NOMO-1 treated with DMSO at 0.1 percent for 48 hours (cell line): ENCODE measurements at regions not wholly inside any gene's neighbourhood (a gene's known extent, or its start where the extent isn't known, plus 50 kb on each side); places are given as distances from the start of the nearest gene placed in this dataset.
"Not testable (repeated sequence)": the region's sequence is repeated elsewhere in the genome, so short reads cannot be mapped to it uniquely, and the experiment has no call there.

Experiments used
- DNase-seq: peaks from one replicate; lab custom pipeline; 2025; ENCODE audit not compliant: unreplicated experiment; lab: John Stamatoyannopoulos, UW

DNA sequence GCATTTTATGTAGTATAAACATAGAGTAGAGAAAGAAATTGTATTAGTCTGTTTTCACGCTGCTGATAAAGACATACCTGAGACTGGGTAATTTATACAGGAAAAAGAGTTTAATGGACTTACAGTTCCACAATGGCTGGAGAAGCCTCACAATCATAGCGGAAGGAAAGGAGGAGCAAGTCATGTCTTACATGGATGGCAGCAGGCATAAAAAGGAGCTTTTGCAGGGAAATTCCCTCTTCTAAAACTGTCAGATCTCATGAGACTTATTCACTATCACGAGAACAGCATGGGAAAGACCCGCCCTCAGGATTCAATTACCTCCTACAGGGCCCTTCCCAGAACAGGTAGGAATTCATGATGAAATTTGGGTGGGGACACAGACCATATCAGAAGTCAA is 98.1 kb downstream of the ARRDC3 start:
- DNase-seq, result not testable (repeated sequence)

- DNase-seq, result no peak
Observed at GRCh38 chr5:91283899-91284298, 99.2 kb downstream of the ARRDC3 start.

DNA sequence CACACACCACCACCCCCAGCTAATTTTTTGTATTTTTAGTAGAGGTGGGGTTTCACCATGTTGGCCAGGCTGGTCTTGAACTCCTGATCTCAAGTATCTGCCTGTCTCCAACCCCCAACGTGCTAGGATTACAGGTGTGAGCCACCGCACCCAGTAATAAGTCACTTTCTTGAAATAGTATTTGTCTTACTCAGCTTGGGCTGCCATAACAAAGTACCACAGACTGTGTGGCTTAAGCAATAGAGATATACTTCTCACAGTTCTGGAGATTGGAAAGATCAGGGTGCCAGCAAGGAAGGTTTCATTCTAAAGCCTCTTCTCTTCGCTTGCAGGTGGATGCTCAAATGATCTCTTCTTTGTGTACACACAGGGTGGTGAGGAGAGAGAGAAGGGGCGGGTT is 99.8 kb downstream of the ARRDC3 start:
- no peak for DNase-seq

DNA sequence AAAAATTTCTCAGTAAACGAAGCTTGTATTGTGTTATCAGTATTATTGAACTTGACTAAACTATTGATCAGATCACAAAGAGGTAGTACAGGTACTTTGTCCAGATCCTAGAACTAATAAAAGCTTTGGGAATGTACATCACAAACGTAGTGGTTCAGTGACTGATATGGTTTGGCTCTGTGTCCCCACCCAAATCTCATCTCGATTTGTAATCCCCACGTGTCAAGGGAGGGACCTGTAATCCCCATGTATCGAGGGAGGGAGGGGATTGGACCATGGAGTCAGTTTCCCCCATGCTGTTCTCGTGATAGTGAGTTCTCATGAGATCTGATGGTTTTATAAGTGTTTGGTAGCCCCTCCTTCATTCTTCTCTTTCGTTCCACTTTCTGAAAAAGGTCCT is 100.9 kb downstream of the ARRDC3 start:
- no peak for DNase-seq

GRCh38 chr5:91281401-91281800 is 101.7 kb downstream of the ARRDC3 start:
- DNase-seq, result peak; percentile 26

GRCh38 chr5:91280362-91281269 is 102.5 kb downstream of the ARRDC3 start:
- peak; percentile 84 for DNase-seq

- no peak for DNase-seq
Observed at GRCh38 chr5:91277840-91278239, 105.3 kb downstream of the ARRDC3 start.

- DNase-seq, result no peak
Observed at GRCh38 chr5:91277093-91277626, 106.0 kb downstream of the ARRDC3 start.

- DNase-seq, result peak; percentile 37
Observed at GRCh38 chr5:91272858-91273257, 110.3 kb downstream of the ARRDC3 start.

DNA sequence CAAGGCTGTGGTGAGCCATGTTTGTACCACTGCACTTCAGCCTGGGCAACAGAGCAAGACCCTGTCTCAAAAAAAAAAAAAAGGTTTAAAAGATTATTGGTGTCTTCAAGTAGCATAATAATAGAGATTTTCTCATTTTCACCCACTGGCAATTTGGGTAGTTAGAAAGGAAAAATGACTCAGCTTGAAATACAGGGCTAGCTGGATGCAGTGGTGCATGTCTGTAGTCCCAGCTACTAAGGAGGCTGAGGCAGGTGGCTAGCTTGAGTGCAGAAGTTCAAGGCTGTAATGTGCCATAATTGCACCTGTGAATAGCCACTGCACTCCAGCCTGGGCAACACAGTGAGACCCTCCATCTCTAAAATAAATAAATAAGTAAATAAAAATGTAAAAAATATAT is 111.1 kb downstream of the ARRDC3 start:
- no peak for DNase-seq

DNA sequence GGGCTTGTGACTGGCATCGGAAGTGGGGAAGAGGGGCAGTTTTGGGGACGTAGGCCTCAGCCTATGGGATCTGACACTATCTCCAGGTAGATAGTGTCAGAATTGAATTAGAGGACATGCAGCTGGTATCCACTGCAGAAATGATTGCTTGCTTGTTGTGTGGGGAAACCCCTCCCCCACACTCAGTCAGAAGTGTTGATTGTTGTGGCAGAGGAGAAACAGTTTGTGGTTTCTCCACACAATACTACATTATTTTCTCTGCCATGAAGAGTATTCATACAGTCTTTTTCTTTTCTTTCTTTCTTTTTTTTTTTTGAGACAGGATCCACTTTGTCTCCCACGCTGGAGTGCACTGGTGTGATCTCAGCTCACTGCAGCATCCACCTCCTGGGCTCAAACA is 113.9 kb downstream of the ARRDC3 start:
- no peak for DNase-seq

GRCh38 chr5:91266184-91266705 is 116.9 kb downstream of the ARRDC3 start:
- peak; percentile 66 for DNase-seq

- no peak for DNase-seq
Observed at GRCh38 chr5:91264311-91265051, 118.6 kb downstream of the ARRDC3 start.

DNA sequence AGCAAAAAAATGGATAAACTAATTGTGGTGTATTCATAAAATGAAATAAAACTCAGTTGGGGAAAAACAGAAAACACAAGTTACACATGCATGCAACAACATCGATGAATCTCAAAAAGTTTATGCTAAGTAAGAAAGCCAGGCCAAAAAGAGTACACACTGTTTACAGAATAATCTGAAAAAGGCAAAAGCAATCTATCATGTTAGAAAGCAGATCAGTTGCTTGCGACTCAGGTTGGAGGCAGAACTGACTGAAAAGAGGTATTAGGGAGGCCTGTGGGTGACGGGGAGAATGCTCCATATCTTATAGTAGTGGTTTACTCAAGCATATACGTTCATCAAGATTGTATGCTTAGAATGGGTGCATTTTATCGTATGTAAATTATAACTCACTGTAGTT is 119.2 kb downstream of the ARRDC3 start:
- DNase-seq, result no peak

- DNase-seq, result no peak
Observed at GRCh38 chr5:91257301-91257700, 125.8 kb downstream of the ARRDC3 start.

- no peak for DNase-seq
Observed at GRCh38 chr5:91256142-91256524, 127.0 kb downstream of the ARRDC3 start.

GRCh38 chr5:91255396-91256141 is 127.5 kb downstream of the ARRDC3 start:
- DNase-seq, result no peak

DNA sequence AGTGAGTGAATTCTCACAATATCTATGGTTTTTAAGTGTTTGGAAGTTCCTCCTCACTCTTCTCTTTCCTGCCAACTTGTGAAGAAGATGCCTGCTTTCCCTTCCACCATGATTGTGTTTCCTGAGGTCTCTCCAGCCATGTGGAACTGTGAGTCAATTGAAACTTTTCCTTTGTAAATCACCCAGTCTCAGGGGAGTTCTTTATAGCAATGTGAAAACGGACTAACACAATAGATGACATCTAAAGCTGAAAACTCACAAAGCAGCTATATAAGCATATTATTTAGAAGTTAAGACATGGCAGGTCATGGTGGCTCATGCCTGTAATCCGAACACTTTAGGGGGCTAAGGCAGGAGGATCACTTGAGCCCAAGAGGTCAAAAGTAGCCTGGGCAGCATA is 130.2 kb downstream of the ARRDC3 start:
- no peak for DNase-seq

GRCh38 chr5:91245871-91246270 is 137.2 kb downstream of the ARRDC3 start:
- DNase-seq, result no peak

DNA sequence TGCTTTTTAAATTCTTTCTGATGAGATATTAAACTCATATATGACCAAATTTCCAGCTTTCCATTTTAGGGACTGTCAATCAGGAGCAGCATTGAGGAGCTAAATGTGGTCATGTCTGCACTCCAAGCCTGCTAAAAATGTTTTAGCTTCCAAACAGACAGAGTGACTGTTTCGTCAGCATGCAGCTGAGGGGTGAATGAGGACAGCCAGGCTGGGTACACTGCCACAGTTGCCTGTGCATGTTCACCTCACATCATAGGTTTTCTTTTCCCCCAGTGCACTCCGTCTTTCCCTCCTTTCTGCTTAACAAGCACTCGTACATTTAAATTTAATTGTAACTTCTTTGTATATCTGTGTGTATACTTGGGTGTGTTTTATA is 138.1 kb downstream of the ARRDC3 start:
- DNase-seq, result no peak
